Panc1 (cell line): ENCODE measurements at regions not wholly inside any gene's neighbourhood (a gene's known extent, or its start where the extent isn't known, plus 50 kb on each side); places are given as distances from the start of the nearest gene placed in this dataset.

Experiments
- ATAC-seq: fragments of 200-7000 bp; cut with Tn5 transposase; 2 replicates; pipeline ENCODE4 v1.9.1; 2020; ENCODE audit warnings: mild to moderate bottlenecking, moderate library complexity
- BruUV-seq: library from RNA; stranded (reverse); fragments of 400-500 nt; replicated peaks from 2 replicates; lab custom pipeline; 2021; lab: Mats Ljungman, UMichigan
- CTCF ChIA-PET: fragments of 300-600 bp; sonication (Branson Sonifier 250); formaldehyde crosslinking; loops from one replicate; lab custom pipeline; 2022; ENCODE audit warnings: antibody characterized with exemption; lab: Charles Lee
- POLR2A ChIA-PET: fragments of 300-600 bp; sonication (Branson Sonifier 250); formaldehyde crosslinking; loops from one replicate; lab custom pipeline; 2022; ENCODE audit warnings: antibody characterized with exemption; lab: Charles Lee
- DNase-seq: peaks from one replicate; pipeline ENCODE4 v3.0.0-alpha.2; 2010; ENCODE audit warnings: low read depth, low spot score
- H3K27ac ChIP-seq: 2 replicates; pipeline ENCODE4 v1.5.1; 2011; ENCODE audit warnings: mild to moderate bottlenecking, low read length, inconsistent platforms
- H3K27me3 ChIP-seq: fragments of 200-500 bp; sonication (Bioruptor generic); 2 replicates; pipeline ENCODE4 v1.6.0; 2014; ENCODE audit warnings: low read length, inconsistent platforms; ENCODE audit not compliant: control insufficient read depth, insufficient read depth
- H3K36me3 ChIP-seq: fragments of 200-500 bp; sonication (Bioruptor generic); 2 replicates; pipeline ENCODE4 v1.5.1; 2014; ENCODE audit warnings: inconsistent platforms, mild to moderate bottlenecking, low read length, moderate library complexity; ENCODE audit not compliant: control insufficient read depth, insufficient read depth
- H3K4me1 ChIP-seq: 2 replicates; pipeline ENCODE4 v1.5.1; 2011; ENCODE audit warnings: inconsistent platforms, mild to moderate bottlenecking, low read length, moderate library complexity; ENCODE audit not compliant: control insufficient read depth, insufficient read depth
- H3K4me3 ChIP-seq, 2 experiments: 2 replicates each; pipeline ENCODE4 v1.5.1; 2011 to 2012; ENCODE audit warnings: low read depth in 2 of 2, low read length in 2 of 2, mild to moderate bottlenecking in 2 of 2, inconsistent platforms in 1 of 2, moderate library complexity in 1 of 2
- H3K9me3 ChIP-seq: fragments of 200-500 bp; sonication (Bioruptor generic); 2 replicates; pipeline ENCODE4 v1.5.1; 2014; ENCODE audit warnings: low read depth, mild to moderate bottlenecking, inconsistent platforms, low read length, moderate library complexity; ENCODE audit not compliant: control insufficient read depth, insufficient read depth
- CTCF ChIP-seq: fragments of 450-650 bp; IDR thresholded peaks from 2 replicates; pipeline ENCODE4 v1.5.1; 2017; ENCODE audit warnings: mild to moderate bottlenecking
- POLR2AphosphoS5 ChIP-seq: IDR thresholded peaks from 2 replicates; pipeline ENCODE4 v1.6.1; 2012; ENCODE audit warnings: mild to moderate bottlenecking, low read depth, low read length, moderate library complexity
- REST ChIP-seq, 2 experiments: IDR thresholded peaks; 2 replicates each; pipeline ENCODE4 v1.6.1; 2011 to 2012; ENCODE audit warnings: low read depth in 2 of 2, control low read depth in 1 of 2, low read length in 1 of 2, mild to moderate bottlenecking in 1 of 2, moderate library complexity in 1 of 2; ENCODE audit not compliant: insufficient read depth in 1 of 2
- SIN3A ChIP-seq: IDR thresholded peaks from 2 replicates; pipeline ENCODE4 v1.6.1; 2012; ENCODE audit warnings: low read depth, mild to moderate bottlenecking, low read length, moderate library complexity, borderline replicate concordance; ENCODE audit not compliant: insufficient read depth
- TCF7L2 ChIP-seq: IDR thresholded peaks from 2 replicates; pipeline ENCODE4 v1.6.1; 2011; ENCODE audit warnings: mild to moderate bottlenecking, low read depth, low read length, inconsistent platforms
- in situ Hi-C: cut with HindIII; loops from 2 replicates; pipeline ENCODE4 v1.10.0; 2016; ENCODE audit warnings: low sequenced_read_pairs, low pct_unique_long_range_greater_than_20kb
- intact Hi-C: fragments of 100-400 bp; cut with micrococcal nuclease; formaldehyde crosslinking; loops from one replicate; pipeline ENCODE4 v1.10.0; 2022; ENCODE audit not compliant: unreplicated experiment

- Histone ChIP-seq H3K4me1 (no peaks in the 10 kb centered on the region), H3K36me3 (no peaks in the 10 kb centered on the region), H3K4me3 (no peak overlapping the region), H3K9me3 (no peaks in the 10 kb centered on the region), H3K27me3 (no peaks in the 10 kb centered on the region), H3K27ac (no peak overlapping the region)
- ATAC-seq (no peak), DNase-seq (no peak)
- ChIA-PET POLR2A (no interaction called here), CTCF (no interaction called here)
- intact Hi-C loops (no loop called here), in situ Hi-C loops (no loop called here)
- BruUV-seq = no TSS peak
- TF ChIP-seq CTCF (no peak), REST (IDR thresholded peaks at IDR 0.05; ENCODE audit: insufficient read depth in 1 of 2, low read depth in 2 of 2, low read length in 1 of 2) (no peak), POLR2AphosphoS5 (no peak), TCF7L2 (no peak)
Observed at GRCh38 chr12:86523844-86524243, 267.7 kb upstream of the MGAT4C start.

GRCh38 chr12:86521870-86522269 lies 265.7 kb upstream of the MGAT4C start:
- POLR2A ChIA-PET = no interaction called here
- no peaks in the 10 kb centered on the region for H3K4me1 ChIP-seq
- no peaks in the 10 kb centered on the region for H3K27me3 ChIP-seq
- intact Hi-C loops = no loop called here
- no peaks in the 10 kb centered on the region for H3K36me3 ChIP-seq
- CTCF ChIA-PET = no interaction called here
- no peak for DNase-seq
- ATAC-seq = no peak
- no peak overlapping the region for H3K27ac ChIP-seq
- TF ChIP-seq CTCF (no peak), SIN3A (no peak), POLR2AphosphoS5 (no peak), REST (IDR thresholded peaks at IDR 0.05; ENCODE audit: insufficient read depth in 1 of 2, low read depth in 2 of 2, low read length in 1 of 2) (no peak), TCF7L2 (no peak)
- no peaks in the 10 kb centered on the region for H3K9me3 ChIP-seq
- in situ Hi-C loops = no loop called here
- no TSS peak for BruUV-seq
- no peak overlapping the region for H3K4me3 ChIP-seq
